ENCODE measurements at regions not wholly inside any gene's neighbourhood (a gene's known extent, or its start where the extent isn't known, plus 50 kb on each side); places are given as distances from the start of the nearest gene placed in this dataset.

DNA sequence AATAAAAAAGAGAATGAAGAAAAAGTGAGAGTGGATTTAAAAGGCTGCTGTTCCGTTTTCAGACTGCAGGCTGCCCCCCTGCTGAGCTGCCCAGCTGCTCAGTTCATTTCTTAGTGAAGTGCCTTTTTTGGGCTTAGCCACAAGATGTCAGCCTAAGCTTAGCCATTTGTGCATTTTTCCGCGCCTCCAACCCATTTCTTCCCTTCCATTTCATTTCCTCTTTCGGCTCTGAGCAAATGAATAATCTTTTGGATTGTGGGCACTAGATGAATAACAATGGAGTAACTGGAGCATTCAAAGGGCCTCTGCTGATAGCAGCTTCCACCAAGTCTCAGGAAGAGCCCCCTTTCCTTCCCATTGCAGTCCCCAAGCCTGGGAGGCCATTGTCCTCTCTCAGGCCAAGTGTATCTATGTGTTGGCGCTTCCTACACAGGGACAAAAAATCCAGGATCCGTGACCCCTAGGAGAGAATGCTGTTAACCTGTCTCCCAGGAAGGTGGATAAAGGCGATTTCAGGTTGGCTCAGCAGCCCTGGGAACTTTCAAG, 83.5 kb upstream of the SPTLC3 start:
- TF ChIP-seq POLR2A (IDR thresholded peaks at IDR 0.05; ENCODE audit: low read length) (no peak), GATA1 (IDR thresholded peaks at IDR 0.05; ENCODE audit: low read depth, low read length) (no peak)
